ENCODE measurements at regions not wholly inside any gene's neighbourhood (a gene's known extent, or its start where the extent isn't known, plus 50 kb on each side); places are given as distances from the start of the nearest gene placed in this dataset.

DNA sequence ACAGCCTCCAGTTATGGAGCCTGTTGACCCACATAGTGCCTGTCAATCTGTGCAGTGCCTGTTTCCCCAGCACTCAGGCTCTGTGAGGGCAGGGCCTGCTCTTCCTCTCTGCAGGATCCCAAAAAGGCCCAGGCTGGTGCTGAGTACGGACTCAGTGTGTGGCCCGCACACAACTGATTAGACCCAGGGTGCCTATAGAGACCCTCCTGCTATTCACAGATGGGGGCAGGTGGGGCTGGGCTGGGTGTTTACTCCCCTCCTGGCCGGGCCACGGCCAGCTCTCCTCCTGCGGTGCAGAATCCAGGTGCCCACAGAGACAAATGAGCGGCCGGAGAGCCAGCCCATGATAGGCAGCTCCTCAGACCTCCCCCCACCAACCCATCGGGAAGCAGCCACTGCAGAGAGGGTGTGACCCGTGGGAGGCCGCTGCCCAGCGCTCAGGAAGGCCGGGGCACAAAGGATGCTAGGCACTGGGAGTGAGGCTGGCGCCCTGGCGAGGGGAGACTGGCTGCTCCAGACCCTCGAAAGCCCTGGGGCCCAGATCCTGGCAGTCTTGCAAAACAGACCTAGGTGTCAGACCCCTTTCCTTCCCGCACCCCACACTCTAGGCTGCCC lies 239.0 kb downstream of the CTTN start:
- TF ChIP-seq, protein P1, sequence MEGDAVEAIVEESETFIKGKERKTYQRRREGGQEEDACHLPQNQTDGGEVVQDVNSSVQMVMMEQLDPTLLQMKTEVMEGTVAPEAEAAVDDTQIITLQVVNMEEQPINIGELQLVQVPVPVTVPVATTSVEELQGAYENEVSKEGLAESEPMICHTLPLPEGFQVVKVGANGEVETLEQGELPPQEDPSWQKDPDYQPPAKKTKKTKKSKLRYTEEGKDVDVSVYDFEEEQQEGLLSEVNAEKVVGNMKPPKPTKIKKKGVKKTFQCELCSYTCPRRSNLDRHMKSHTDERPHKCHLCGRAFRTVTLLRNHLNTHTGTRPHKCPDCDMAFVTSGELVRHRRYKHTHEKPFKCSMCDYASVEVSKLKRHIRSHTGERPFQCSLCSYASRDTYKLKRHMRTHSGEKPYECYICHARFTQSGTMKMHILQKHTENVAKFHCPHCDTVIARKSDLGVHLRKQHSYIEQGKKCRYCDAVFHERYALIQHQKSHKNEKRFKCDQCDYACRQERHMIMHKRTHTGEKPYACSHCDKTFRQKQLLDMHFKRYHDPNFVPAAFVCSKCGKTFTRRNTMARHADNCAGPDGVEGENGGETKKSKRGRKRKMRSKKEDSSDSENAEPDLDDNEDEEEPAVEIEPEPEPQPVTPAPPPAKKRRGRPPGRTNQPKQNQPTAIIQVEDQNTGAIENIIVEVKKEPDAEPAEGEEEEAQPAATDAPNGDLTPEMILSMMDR (IDR thresholded peaks at IDR 0.05): no peak
- no peak for TF ChIP-seq POLR2A (IDR thresholded peaks at IDR 0.05)
